ENCODE measurements at regions not wholly inside any gene's neighbourhood (a gene's known extent, or its start where the extent isn't known, plus 50 kb on each side); places are given as distances from the start of the nearest gene placed in this dataset.
"Not testable (repeated sequence)": the region's sequence is repeated elsewhere in the genome, so short reads cannot be mapped to it uniquely, and the experiment has no call there.

- not testable (repeated sequence) for TF ChIP-seq POLR2A (IDR thresholded peaks at IDR 0.05; ENCODE audit: low read depth, low read length); POLR2AphosphoS5 (IDR thresholded peaks at IDR 0.05; ENCODE audit: low read depth, low read length); TAF1 (IDR thresholded peaks at IDR 0.05; ENCODE audit: borderline replicate concordance, low read depth, low read length)
These were observed 182.3 kb downstream of the NRIP1 start for GRCh38 chr21:14882545-14882944.
